ENCODE measurements at regions not wholly inside any gene's neighbourhood (a gene's known extent, or its start where the extent isn't known, plus 50 kb on each side); places are given as distances from the start of the nearest gene placed in this dataset.

GRCh38 chr16:65878347-65878746 is 488.1 kb upstream of the CDH5 start:
- DNase-seq (ENCODE audit: insufficient read length, low spot score) (no peak), FAIRE-seq (no peak)
- no peak for TF ChIP-seq POLR2AphosphoS5 (IDR thresholded peaks at IDR 0.05; ENCODE audit: low read depth, low read length)
- TF ChIP-seq POU2F2 (IDR thresholded peaks at IDR 0.05; ENCODE audit: low read depth, low read length): no peak
- TF ChIP-seq POLR2A (IDR thresholded peaks at IDR 0.05; ENCODE audit: low read depth, low read length): no peak
- TF ChIP-seq SPI1 (IDR thresholded peaks at IDR 0.05; ENCODE audit: low read depth, low read length): no peak
- no peak for TF ChIP-seq PAX5 (IDR thresholded peaks at IDR 0.05; ENCODE audit: insufficient read depth, low read length, severe bottlenecking)
- TF ChIP-seq TAF1 (IDR thresholded peaks at IDR 0.05; ENCODE audit: low read depth, low read length): no peak

- TF ChIP-seq SPI1 (IDR thresholded peaks at IDR 0.05; ENCODE audit: low read depth, low read length): no peak
- no peak for TF ChIP-seq POLR2AphosphoS5 (IDR thresholded peaks at IDR 0.05; ENCODE audit: low read depth, low read length)
- no peak for TF ChIP-seq PAX5 (IDR thresholded peaks at IDR 0.05; ENCODE audit: insufficient read depth, low read length, severe bottlenecking)
- TF ChIP-seq POLR2A (IDR thresholded peaks at IDR 0.05; ENCODE audit: low read depth, low read length): no peak
- no peak for TF ChIP-seq TAF1 (IDR thresholded peaks at IDR 0.05; ENCODE audit: low read depth, low read length)
- TF ChIP-seq POU2F2 (IDR thresholded peaks at IDR 0.05; ENCODE audit: low read depth, low read length): no peak
- DNase-seq (ENCODE audit: insufficient read length, low spot score): no peak
- no peak for FAIRE-seq
Observed at GRCh38 chr16:65876624-65877023, 489.9 kb upstream of the CDH5 start.

- TF ChIP-seq SPI1 (IDR thresholded peaks at IDR 0.05; ENCODE audit: low read depth, low read length): no peak
- no peak for TF ChIP-seq POLR2A (IDR thresholded peaks at IDR 0.05; ENCODE audit: low read depth, low read length)
- no peak for TF ChIP-seq POLR2AphosphoS5 (IDR thresholded peaks at IDR 0.05; ENCODE audit: low read depth, low read length)
- FAIRE-seq (no peak), DNase-seq (ENCODE audit: insufficient read length, low spot score) (no peak)
Observed at GRCh38 chr16:65876056-65876408, 490.5 kb upstream of the CDH5 start.

- DNase-seq (ENCODE audit: insufficient read length, low spot score) (no peak), FAIRE-seq (no peak)
- TF ChIP-seq SPI1 (IDR thresholded peaks at IDR 0.05; ENCODE audit: low read depth, low read length): no peak
- no peak for TF ChIP-seq TAF1 (IDR thresholded peaks at IDR 0.05; ENCODE audit: low read depth, low read length)
- no peak for TF ChIP-seq POU2F2 (IDR thresholded peaks at IDR 0.05; ENCODE audit: low read depth, low read length)
- no peak for TF ChIP-seq POLR2AphosphoS5 (IDR thresholded peaks at IDR 0.05; ENCODE audit: low read depth, low read length)
- TF ChIP-seq PAX5 (IDR thresholded peaks at IDR 0.05; ENCODE audit: insufficient read depth, low read length, severe bottlenecking): no peak
- no peak for TF ChIP-seq POLR2A (IDR thresholded peaks at IDR 0.05; ENCODE audit: low read depth, low read length)
Observed at GRCh38 chr16:65875381-65876055, 491.0 kb upstream of the CDH5 start.

- FAIRE-seq (no peak), DNase-seq (ENCODE audit: insufficient read length, low spot score) (no peak)
- no peak for TF ChIP-seq POU2F2 (IDR thresholded peaks at IDR 0.05; ENCODE audit: low read depth, low read length)
- no peak for TF ChIP-seq POLR2AphosphoS5 (IDR thresholded peaks at IDR 0.05; ENCODE audit: low read depth, low read length)
- TF ChIP-seq POLR2A (IDR thresholded peaks at IDR 0.05; ENCODE audit: low read depth, low read length): no peak
- no peak for TF ChIP-seq TAF1 (IDR thresholded peaks at IDR 0.05; ENCODE audit: low read depth, low read length)
- TF ChIP-seq SPI1 (IDR thresholded peaks at IDR 0.05; ENCODE audit: low read depth, low read length): no peak
- TF ChIP-seq PAX5 (IDR thresholded peaks at IDR 0.05; ENCODE audit: insufficient read depth, low read length, severe bottlenecking): no peak
Observed at GRCh38 chr16:65869261-65869660, 497.2 kb upstream of the CDH5 start.

GRCh38 chr16:65867276-65867960 is 499.1 kb upstream of the CDH5 start:
- no peak for FAIRE-seq
- TF ChIP-seq POU2F2 (IDR thresholded peaks at IDR 0.05; ENCODE audit: low read depth, low read length) (no peak), TAF1 (IDR thresholded peaks at IDR 0.05; ENCODE audit: low read depth, low read length) (no peak), SPI1 (IDR thresholded peaks at IDR 0.05; ENCODE audit: low read depth, low read length) (no peak), POLR2A (IDR thresholded peaks at IDR 0.05; ENCODE audit: low read depth, low read length) (no peak), PAX5 (IDR thresholded peaks at IDR 0.05; ENCODE audit: insufficient read depth, low read length, severe bottlenecking) (no peak), POLR2AphosphoS5 (IDR thresholded peaks at IDR 0.05; ENCODE audit: low read depth, low read length) (no peak)
- DNase-seq (ENCODE audit: insufficient read length, low spot score): no peak

- no peak for FAIRE-seq
- no peak for DNase-seq (ENCODE audit: insufficient read length, low spot score)
- TF ChIP-seq SPI1 (IDR thresholded peaks at IDR 0.05; ENCODE audit: low read depth, low read length) (no peak), POLR2AphosphoS5 (IDR thresholded peaks at IDR 0.05; ENCODE audit: low read depth, low read length) (no peak), POLR2A (IDR thresholded peaks at IDR 0.05; ENCODE audit: low read depth, low read length) (no peak), PAX5 (IDR thresholded peaks at IDR 0.05; ENCODE audit: insufficient read depth, low read length, severe bottlenecking) (no peak), POU2F2 (IDR thresholded peaks at IDR 0.05; ENCODE audit: low read depth, low read length) (no peak), TAF1 (IDR thresholded peaks at IDR 0.05; ENCODE audit: low read depth, low read length) (no peak)
Observed at GRCh38 chr16:65863236-65863635, 503.3 kb upstream of the CDH5 start.

GRCh38 chr16:65861131-65861731 is 505.3 kb upstream of the CDH5 start:
- no peak for DNase-seq (ENCODE audit: insufficient read length, low spot score)
- FAIRE-seq: no peak
- TF ChIP-seq TAF1 (IDR thresholded peaks at IDR 0.05; ENCODE audit: low read depth, low read length) (no peak), POLR2AphosphoS5 (IDR thresholded peaks at IDR 0.05; ENCODE audit: low read depth, low read length) (no peak), POLR2A (IDR thresholded peaks at IDR 0.05; ENCODE audit: low read depth, low read length) (no peak), POU2F2 (IDR thresholded peaks at IDR 0.05; ENCODE audit: low read depth, low read length) (no peak), PAX5 (IDR thresholded peaks at IDR 0.05; ENCODE audit: insufficient read depth, low read length, severe bottlenecking) (no peak), SPI1 (IDR thresholded peaks at IDR 0.05; ENCODE audit: low read depth, low read length) (no peak)
